Kidney tubule cell (primary cell): ENCODE measurements at regions not wholly inside any gene's neighbourhood (a gene's known extent, or its start where the extent isn't known, plus 50 kb on each side); places are given as distances from the start of the nearest gene placed in this dataset.
A peak's percentile ranks its signal among the peaks of the same experiment; 100 is the strongest.

Experiments used
- DNase-seq: peaks from one replicate; pipeline ENCODE4 v3.0.0-alpha.2; 2018; ENCODE audit warnings: low spot score

- DNase-seq: no peak
These were observed 414.6 kb upstream of the PSMD7 start for GRCh38 chr16:73882033-73882432.

GRCh38 chr16:73879621-73880020 is 417.0 kb upstream of the PSMD7 start:
- DNase-seq: no peak

- peak; percentile 67 for DNase-seq
These were observed 418.0 kb upstream of the PSMD7 start for GRCh38 chr16:73878611-73879010.

- no peak for DNase-seq
These were observed 419.5 kb upstream of the PSMD7 start for GRCh38 chr16:73877150-73877549.

- DNase-seq: no peak
These were observed 420.5 kb upstream of the PSMD7 start for GRCh38 chr16:73875996-73876690.

GRCh38 chr16:73874324-73874723 is 422.3 kb upstream of the PSMD7 start:
- DNase-seq: no peak

- no peak for DNase-seq
These were observed 423.0 kb upstream of the PSMD7 start for GRCh38 chr16:73873643-73874042.

- no peak for DNase-seq
These were observed 423.8 kb upstream of the PSMD7 start for GRCh38 chr16:73872856-73873255.

GRCh38 chr16:73871088-73871733 is 425.4 kb upstream of the PSMD7 start:
- DNase-seq: no peak

- no peak for DNase-seq
These were observed 427.5 kb upstream of the PSMD7 start for GRCh38 chr16:73869126-73869525.

GRCh38 chr16:73864868-73865267 is 431.7 kb upstream of the PSMD7 start:
- no peak for DNase-seq

GRCh38 chr16:73858326-73858725 is 438.3 kb upstream of the PSMD7 start:
- no peak for DNase-seq

GRCh38 chr16:73853968-73854367 is 442.6 kb upstream of the PSMD7 start:
- no peak for DNase-seq

- no peak for DNase-seq
These were observed 444.1 kb upstream of the PSMD7 start for GRCh38 chr16:73852561-73852960.

GRCh38 chr16:73848993-73849392 is 447.6 kb upstream of the PSMD7 start:
- no peak for DNase-seq

GRCh38 chr16:73847090-73847489 is 449.5 kb upstream of the PSMD7 start:
- DNase-seq: no peak

GRCh38 chr16:73846356-73846755 is 450.3 kb upstream of the PSMD7 start:
- no peak for DNase-seq

- DNase-seq: no peak
These were observed 450.6 kb upstream of the PSMD7 start for GRCh38 chr16:73846007-73846330.

- DNase-seq: no peak
These were observed 451.2 kb upstream of the PSMD7 start for GRCh38 chr16:73845238-73846006.

GRCh38 chr16:73840728-73841127 is 455.9 kb upstream of the PSMD7 start:
- no peak for DNase-seq

GRCh38 chr16:73831220-73831619 is 465.4 kb upstream of the PSMD7 start:
- no peak for DNase-seq

- no peak for DNase-seq
These were observed 473.3 kb upstream of the PSMD7 start for GRCh38 chr16:73823205-73823849.
